SU-DHL-6 (cell line): ENCODE measurements at regions not wholly inside any gene's neighbourhood (a gene's known extent, or its start where the extent isn't known, plus 50 kb on each side); places are given as distances from the start of the nearest gene placed in this dataset.

Experiments used
- H2AFZ ChIP-seq: fragments of 200-600 bp; sonication (generic); 2 replicates; pipeline ENCODE4 v1.6.1; 2014; ENCODE audit warnings: low read depth, mild to moderate bottlenecking, moderate library complexity, mixed read lengths, antibody characterized with exemption, low read length; ENCODE audit not compliant: severe bottlenecking
- H3F3A ChIP-seq: fragments of 200-600 bp; shearing (Covaris generic); 2 replicates; pipeline ENCODE4 v1.6.0; 2016; ENCODE audit warnings: antibody characterized with exemption, mild to moderate bottlenecking; ENCODE audit not compliant: insufficient read depth
- H3K27ac ChIP-seq: fragments of 200-600 bp; sonication (generic); 2 replicates; pipeline ENCODE4 v1.5.1; 2016; ENCODE audit warnings: low read depth, mild to moderate bottlenecking, low read length, moderate library complexity, mixed read lengths
- H3K27me3 ChIP-seq: fragments of 200-600 bp; sonication (generic), shearing (Covaris generic); 2 replicates; pipeline ENCODE4 v1.6.0; 2014; ENCODE audit warnings: mild to moderate bottlenecking, low read length
- H3K36me3 ChIP-seq: fragments of 200-600 bp; sonication (generic); 2 replicates; pipeline ENCODE4 v1.6.1; 2014; ENCODE audit warnings: mild to moderate bottlenecking, low read length, mixed read lengths
- H3K4me2 ChIP-seq: fragments of 300-600, 200-600 bp; shearing (Covaris generic), sonication (generic); 2 replicates; pipeline ENCODE4 v1.6.0; 2014; ENCODE audit warnings: low read length, low read depth, mild to moderate bottlenecking; ENCODE audit not compliant: poor library complexity, severe bottlenecking
- H3K4me3 ChIP-seq: fragments of 200-600 bp; sonication (generic); 2 replicates; pipeline ENCODE4 v1.5.1; 2014; ENCODE audit warnings: antibody characterized with exemption, low read length, mild to moderate bottlenecking, mixed read lengths; ENCODE audit not compliant: insufficient read depth, poor library complexity, severe bottlenecking
- H3K79me2 ChIP-seq: fragments of 200-600 bp; sonication (generic); 2 replicates; pipeline ENCODE4 v1.6.1; 2014; ENCODE audit warnings: mild to moderate bottlenecking, low read length, moderate library complexity; ENCODE audit not compliant: insufficient read depth
- H3K9ac ChIP-seq: fragments of 200-600 bp; sonication (generic); 2 replicates; pipeline ENCODE4 v1.7.0; 2014; ENCODE audit warnings: mild to moderate bottlenecking, low read length
- H3K9me2 ChIP-seq: fragments of 200-600 bp; sonication (generic); replicated peaks from 2 replicates; pipeline ENCODE4 v1.6.1; 2014; ENCODE audit warnings: low read length; ENCODE audit not compliant: insufficient read depth
- H3K9me3 ChIP-seq: fragments of 200-600 bp; sonication (generic); 2 replicates; pipeline ENCODE4 v1.6.1; 2014; ENCODE audit warnings: low read length, mixed read lengths; ENCODE audit not compliant: insufficient read depth
- H4K20me1 ChIP-seq: fragments of 200-600 bp; sonication (generic); 2 replicates; pipeline ENCODE4 v1.6.1; 2014; ENCODE audit warnings: low read depth, mild to moderate bottlenecking, antibody characterized with exemption, low read length, moderate library complexity, mixed read lengths
- EZH2phosphoT487 ChIP-seq: fragments of 200-600 bp; sonication (generic), shearing (Covaris generic); conservative IDR thresholded peaks from 2 replicates; pipeline ENCODE4 v1.6.1; 2018; ENCODE audit warnings: mild to moderate bottlenecking, antibody characterized with exemption, low read length, moderate library complexity, mixed read lengths
- TF ChIP-seq, protein P1 (sequence below): fragments of 200-600 bp; sonication (generic); IDR thresholded peaks from one replicate; pipeline ENCODE4 v1.5.1; 2017; ENCODE audit warnings: antibody characterized with exemption, mild to moderate bottlenecking, low read length, moderate library complexity; ENCODE audit not compliant: insufficient read depth, poor library complexity, severe bottlenecking

DNA sequence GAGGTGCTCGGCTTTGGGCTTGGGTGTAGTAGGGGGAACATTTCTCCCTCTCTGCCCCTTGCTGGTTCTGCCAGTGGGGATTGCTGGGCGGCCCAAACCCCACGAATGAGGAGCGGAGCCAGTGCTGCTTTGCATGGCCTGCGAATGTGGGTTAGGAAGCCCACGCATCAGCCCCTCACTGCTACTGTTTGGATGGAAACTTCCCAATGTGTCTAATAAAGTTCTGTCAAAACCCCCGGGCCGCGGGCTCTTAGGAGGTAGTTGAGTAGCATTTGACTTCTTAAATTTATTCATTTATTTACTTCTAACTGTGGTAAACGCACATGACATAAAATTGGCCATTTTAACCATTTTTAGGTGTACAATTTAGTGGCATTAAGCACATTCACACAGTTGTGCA is 161.3 kb upstream of the FHL2 start:
- no peaks in the 10 kb centered on the region for H3K79me2 ChIP-seq
- H3K9me3 ChIP-seq: no peaks in the 10 kb centered on the region
- no peak overlapping the region for H2AFZ ChIP-seq
- H3K9me2 ChIP-seq: no peaks in the 10 kb centered on the region
- no peaks in the 10 kb centered on the region for H3F3A ChIP-seq
- H3K9ac ChIP-seq: no peak overlapping the region
- H3K4me3 ChIP-seq: no peak overlapping the region
- H3K4me2 ChIP-seq: no peak overlapping the region
- TF ChIP-seq, protein P1, sequence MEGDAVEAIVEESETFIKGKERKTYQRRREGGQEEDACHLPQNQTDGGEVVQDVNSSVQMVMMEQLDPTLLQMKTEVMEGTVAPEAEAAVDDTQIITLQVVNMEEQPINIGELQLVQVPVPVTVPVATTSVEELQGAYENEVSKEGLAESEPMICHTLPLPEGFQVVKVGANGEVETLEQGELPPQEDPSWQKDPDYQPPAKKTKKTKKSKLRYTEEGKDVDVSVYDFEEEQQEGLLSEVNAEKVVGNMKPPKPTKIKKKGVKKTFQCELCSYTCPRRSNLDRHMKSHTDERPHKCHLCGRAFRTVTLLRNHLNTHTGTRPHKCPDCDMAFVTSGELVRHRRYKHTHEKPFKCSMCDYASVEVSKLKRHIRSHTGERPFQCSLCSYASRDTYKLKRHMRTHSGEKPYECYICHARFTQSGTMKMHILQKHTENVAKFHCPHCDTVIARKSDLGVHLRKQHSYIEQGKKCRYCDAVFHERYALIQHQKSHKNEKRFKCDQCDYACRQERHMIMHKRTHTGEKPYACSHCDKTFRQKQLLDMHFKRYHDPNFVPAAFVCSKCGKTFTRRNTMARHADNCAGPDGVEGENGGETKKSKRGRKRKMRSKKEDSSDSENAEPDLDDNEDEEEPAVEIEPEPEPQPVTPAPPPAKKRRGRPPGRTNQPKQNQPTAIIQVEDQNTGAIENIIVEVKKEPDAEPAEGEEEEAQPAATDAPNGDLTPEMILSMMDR: no peak
- TF ChIP-seq EZH2phosphoT487: no peak
- H3K27me3 ChIP-seq: no peaks in the 10 kb centered on the region
- no peaks in the 10 kb centered on the region for H3K36me3 ChIP-seq
- no peak overlapping the region for H3K27ac ChIP-seq
- no peaks in the 10 kb centered on the region for H4K20me1 ChIP-seq

GRCh38 chr2:105557021-105557920 is 158.4 kb upstream of the FHL2 start:
- Histone ChIP-seq H3K4me3 (no peak overlapping the region), H3K9ac (no peak overlapping the region), H3K36me3 (no peaks in the 10 kb centered on the region), H3K79me2 (no peaks in the 10 kb centered on the region), H4K20me1 (no peaks in the 10 kb centered on the region), H3K4me2 (no peak overlapping the region), H2AFZ (no peak overlapping the region), H3K9me2 (no peaks in the 10 kb centered on the region), H3K9me3 (no peaks in the 10 kb centered on the region), H3K27me3 (no peaks in the 10 kb centered on the region), H3F3A (no peaks in the 10 kb centered on the region), H3K27ac (no peak overlapping the region)
- TF ChIP-seq EZH2phosphoT487: no peak
- TF ChIP-seq, protein P1: no peak

- TF ChIP-seq, protein P1: no peak
- TF ChIP-seq EZH2phosphoT487: no peak
- no peaks in the 10 kb centered on the region for H3K9me3 ChIP-seq
- no peaks in the 10 kb centered on the region for H3K9me2 ChIP-seq
- H3F3A ChIP-seq: no peaks in the 10 kb centered on the region
- no peaks in the 10 kb centered on the region for H3K36me3 ChIP-seq
- H3K4me3 ChIP-seq: no peak overlapping the region
- H3K79me2 ChIP-seq: no peaks in the 10 kb centered on the region
- no peaks in the 10 kb centered on the region for H3K27me3 ChIP-seq
- H3K9ac ChIP-seq: no peak overlapping the region
- H2AFZ ChIP-seq: no peak overlapping the region
- H4K20me1 ChIP-seq: no peaks in the 10 kb centered on the region
- H3K4me2 ChIP-seq: no peak overlapping the region
- H3K27ac ChIP-seq: no peak overlapping the region
Observed at GRCh38 chr2:105556366-105556765, 157.5 kb upstream of the FHL2 start.
